ENCODE measurements at regions not wholly inside any gene's neighbourhood (a gene's known extent, or its start where the extent isn't known, plus 50 kb on each side); places are given as distances from the start of the nearest gene placed in this dataset.

DNA sequence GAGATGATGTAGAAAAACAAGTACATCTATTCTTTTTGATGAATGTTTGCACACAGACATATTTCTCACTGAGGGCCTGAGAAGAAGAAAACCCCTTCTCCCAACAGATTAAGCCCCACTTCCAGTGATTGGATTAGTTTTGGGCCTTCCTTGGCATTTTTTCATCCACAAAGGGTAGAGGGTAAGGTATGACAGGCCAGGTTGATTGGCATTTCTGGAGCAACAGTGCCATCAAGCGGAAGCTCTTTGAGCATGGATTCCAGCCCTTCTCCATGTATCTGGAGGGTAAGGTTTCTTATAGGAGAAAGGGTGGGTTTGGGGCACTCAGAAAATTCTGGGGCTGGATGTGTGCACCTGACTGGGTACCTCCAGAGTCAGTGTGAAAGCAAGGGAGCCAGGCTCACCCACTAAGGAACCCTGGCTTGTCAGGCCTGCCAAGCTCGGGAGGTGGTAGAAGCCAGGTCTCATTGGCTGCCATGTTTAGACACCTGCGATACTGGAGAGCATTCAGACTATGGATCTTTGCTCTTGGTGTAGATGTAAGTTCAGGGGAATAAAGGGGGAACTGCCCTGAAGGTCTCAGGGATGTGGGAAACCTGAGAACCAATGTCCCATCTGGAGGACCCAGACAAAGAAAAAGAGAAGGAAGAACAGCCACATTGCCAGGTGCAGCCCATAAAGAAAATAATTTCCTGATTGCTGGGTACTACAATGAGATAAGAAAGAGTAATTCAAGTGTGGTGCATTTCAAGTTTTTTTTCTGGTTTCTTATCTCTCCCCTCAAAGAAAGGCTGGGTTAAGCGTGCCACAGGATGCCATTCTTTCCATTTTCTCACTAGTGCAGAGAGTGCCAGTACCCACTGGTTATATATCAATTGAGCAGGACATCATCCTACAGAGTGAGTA is 222.3 kb upstream of the AGTR2 start:
- H3K27me3 ChIP-seq (replicated peaks in 1 of 4; ENCODE audit: control extremely low read depth in 1 of 4, control insufficient read depth in 3 of 4, insufficient read depth in 4 of 4, low read length in 3 of 4): no peaks in the 10 kb centered on the region
- no peak overlapping the region for H3K27ac ChIP-seq (ENCODE audit: low read length in 2 of 2)
- no peak overlapping the region for H2AFZ ChIP-seq (ENCODE audit: insufficient read depth, low read depth, low read length, poor library complexity, severe bottlenecking)
- ChIA-PET CTCF (interaction anchor here (1.2 kb wide), 1 partner anchor 618 kb away, joined by 5 read pairs; no protein-coding TSS in a partner anchor), POLR2A (no interaction called here)
- H3K9me3 Mint-ChIP-seq (ENCODE audit: insufficient read depth): no peaks in the 10 kb centered on the region
- no peaks in the 10 kb centered on the region for H3K36me3 ChIP-seq (replicated peaks in 1 of 2; ENCODE audit: control extremely low read depth in 1 of 2, control insufficient read depth in 1 of 2, extremely low read depth in 1 of 2, insufficient read depth in 2 of 2, low read length in 1 of 2)
- DNase-seq (no peak), ATAC-seq (ENCODE audit: low read depth) (no peak)
- TF ChIP-seq EZH2 (IDR thresholded peaks at IDR 0.05; ENCODE audit: borderline replicate concordance, insufficient read depth, low read depth, low read length, poor library complexity, severe bottlenecking) (no peak), CTCF (IDR thresholded peaks at IDR 0.05) (no peak)
- peaks cover 0 to 5% (median 0%) of the 10 kb centered on the region in 3 donors for H3K9me3 ChIP-seq (ENCODE audit: control extremely low read depth in 1 of 3, control insufficient read depth in 2 of 3, insufficient read depth in 1 of 3, low read length in 2 of 3)
- H3K4me3 Mint-ChIP-seq: no peak overlapping the region
- no peak overlapping the region for H3K9ac ChIP-seq (ENCODE audit: low read length)
- intact Hi-C loops (cut with micrococcal nuclease): no loop called here
- H3K79me2 ChIP-seq (ENCODE audit: control insufficient read depth, insufficient read depth, low read length): no peaks in the 10 kb centered on the region
- H3K4me1 Mint-ChIP-seq: no peaks in the 10 kb centered on the region
- no peak overlapping the region for H3K4me3 ChIP-seq (ENCODE audit: control extremely low read depth in 1 of 5, extremely low read depth in 1 of 5, insufficient read depth in 1 of 5, low read depth in 2 of 5, low read length in 4 of 5)
- no peaks in the 10 kb centered on the region for H4K20me1 ChIP-seq (ENCODE audit: control insufficient read depth, insufficient read depth, low read length, poor library complexity, severe bottlenecking)
- H3K4me1 ChIP-seq (ENCODE audit: control insufficient read depth in 2 of 2, insufficient read depth in 2 of 2, low read length in 2 of 2): no peaks in the 10 kb centered on the region
- H3K4me2 ChIP-seq (replicated peaks; ENCODE audit: low read depth, low read length, poor library complexity, severe bottlenecking): no peak overlapping the region
- no peak overlapping the region for H3K27ac Mint-ChIP-seq
- no peaks in the 10 kb centered on the region for H3K27me3 Mint-ChIP-seq
- WGBS (ENCODE audit: insufficient coverage): 93% methylated on average over 3 of the region's 4 CpGs
